Transverse colon (tissue), 3 donors: ENCODE measurements at regions not wholly inside any gene's neighbourhood (a gene's known extent, or its start where the extent isn't known, plus 50 kb on each side); places are given as distances from the start of the nearest gene placed in this dataset.

Experiments used
- EP300 ChIP-seq: sonication (generic); formaldehyde crosslinking; IDR thresholded peaks from one replicate; pipeline ENCODE4 v1.6.1; 2017; ENCODE audit warnings: antibody characterized with exemption, low read depth
- TF ChIP-seq, protein P1 (sequence below), 5 experiments: fragments of 200-600 bp in 3 of 5; fragments of 450-650 bp in 2 of 5; sonication (generic) in 3 of 5; IDR thresholded peaks; 1 replicate in 2 of 5; 2 replicates in 3 of 5; pipeline ENCODE4 v1.5.1; 2016 to 2017; ENCODE audit warnings: antibody characterized with exemption in 5 of 5, inconsistent platforms in 3 of 5, mild to moderate bottlenecking in 2 of 5, moderate library complexity in 1 of 5

DNA sequence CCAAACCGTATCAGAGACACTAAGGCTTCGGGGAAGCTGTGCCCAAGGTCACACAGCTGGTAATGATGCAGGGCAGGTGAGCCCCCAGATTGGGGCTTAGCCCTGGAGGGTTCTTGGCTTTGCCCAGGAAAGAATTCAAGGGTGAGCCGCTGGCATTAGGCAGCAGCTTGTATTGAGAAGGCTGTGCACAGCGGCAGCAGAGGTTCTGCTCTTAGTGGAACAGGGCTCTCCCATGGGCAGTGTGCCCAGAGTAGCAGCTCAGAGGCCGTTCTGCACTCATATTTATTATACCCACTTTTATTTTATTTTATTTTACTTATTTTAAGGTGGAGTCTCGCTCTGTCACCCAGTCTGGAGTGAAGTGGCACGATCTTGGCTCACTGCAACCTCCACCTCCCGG is 85.8 kb upstream of the IER5L start:
- TF ChIP-seq, protein P1, sequence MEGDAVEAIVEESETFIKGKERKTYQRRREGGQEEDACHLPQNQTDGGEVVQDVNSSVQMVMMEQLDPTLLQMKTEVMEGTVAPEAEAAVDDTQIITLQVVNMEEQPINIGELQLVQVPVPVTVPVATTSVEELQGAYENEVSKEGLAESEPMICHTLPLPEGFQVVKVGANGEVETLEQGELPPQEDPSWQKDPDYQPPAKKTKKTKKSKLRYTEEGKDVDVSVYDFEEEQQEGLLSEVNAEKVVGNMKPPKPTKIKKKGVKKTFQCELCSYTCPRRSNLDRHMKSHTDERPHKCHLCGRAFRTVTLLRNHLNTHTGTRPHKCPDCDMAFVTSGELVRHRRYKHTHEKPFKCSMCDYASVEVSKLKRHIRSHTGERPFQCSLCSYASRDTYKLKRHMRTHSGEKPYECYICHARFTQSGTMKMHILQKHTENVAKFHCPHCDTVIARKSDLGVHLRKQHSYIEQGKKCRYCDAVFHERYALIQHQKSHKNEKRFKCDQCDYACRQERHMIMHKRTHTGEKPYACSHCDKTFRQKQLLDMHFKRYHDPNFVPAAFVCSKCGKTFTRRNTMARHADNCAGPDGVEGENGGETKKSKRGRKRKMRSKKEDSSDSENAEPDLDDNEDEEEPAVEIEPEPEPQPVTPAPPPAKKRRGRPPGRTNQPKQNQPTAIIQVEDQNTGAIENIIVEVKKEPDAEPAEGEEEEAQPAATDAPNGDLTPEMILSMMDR (IDR thresholded peaks at IDR 0.05), result no peak
- TF ChIP-seq EP300, result no peak
